ENCODE measurements at regions not wholly inside any gene's neighbourhood (a gene's known extent, or its start where the extent isn't known, plus 50 kb on each side); places are given as distances from the start of the nearest gene placed in this dataset.

- TF ChIP-seq CTCF (IDR thresholded peaks at IDR 0.05; ENCODE audit: low read depth, low read length, missing input control), result no peak
- no peak for TF ChIP-seq TAF1 (conservative IDR thresholded peaks at IDR 0.05)
- TF ChIP-seq YY1 (IDR thresholded peaks at IDR 0.05), result no peak
- no peak for TF ChIP-seq RAD21 (IDR thresholded peaks at IDR 0.05)
- no peak for TF ChIP-seq ATF3 (IDR thresholded peaks at IDR 0.05)
- no peak for TF ChIP-seq NR2F2 (IDR thresholded peaks at IDR 0.05)
- no peak for TF ChIP-seq REST (IDR thresholded peaks at IDR 0.05)
- no peak for TF ChIP-seq SP1 (IDR thresholded peaks at IDR 0.05)
Observed at GRCh38 chrX:3550160-3550751, 163.2 kb downstream of the PRKX start.

All from liver (tissue), 3 donors.